ENCODE measurements at regions not wholly inside any gene's neighbourhood (a gene's known extent, or its start where the extent isn't known, plus 50 kb on each side); places are given as distances from the start of the nearest gene placed in this dataset.

- no peak for DNase-seq (ENCODE audit: low read depth)
Measured at GRCh38 chr20:20992686-20993360, 113.3 kb downstream of the LINC00237 start.

DNA sequence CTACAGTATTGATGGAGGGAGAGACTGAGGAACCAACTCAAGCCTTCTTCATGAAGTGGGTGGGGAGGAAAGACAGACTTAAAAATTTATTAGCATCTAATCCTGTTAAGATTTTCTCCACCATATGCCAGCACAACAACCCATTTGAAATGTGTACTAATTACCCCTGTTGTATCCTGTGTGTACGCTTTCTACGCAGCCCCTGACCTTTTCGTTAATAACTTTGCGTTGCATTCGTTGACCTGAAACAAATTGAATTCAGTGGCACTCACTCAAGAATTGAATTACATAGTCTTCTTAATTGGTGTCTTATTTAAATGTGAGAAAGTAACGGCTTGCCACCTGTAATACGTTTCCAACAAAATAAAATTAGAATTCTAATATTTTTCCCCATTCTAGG, 113.9 kb downstream of the LINC00237 start:
- DNase-seq (ENCODE audit: low read depth), result no peak

DNA sequence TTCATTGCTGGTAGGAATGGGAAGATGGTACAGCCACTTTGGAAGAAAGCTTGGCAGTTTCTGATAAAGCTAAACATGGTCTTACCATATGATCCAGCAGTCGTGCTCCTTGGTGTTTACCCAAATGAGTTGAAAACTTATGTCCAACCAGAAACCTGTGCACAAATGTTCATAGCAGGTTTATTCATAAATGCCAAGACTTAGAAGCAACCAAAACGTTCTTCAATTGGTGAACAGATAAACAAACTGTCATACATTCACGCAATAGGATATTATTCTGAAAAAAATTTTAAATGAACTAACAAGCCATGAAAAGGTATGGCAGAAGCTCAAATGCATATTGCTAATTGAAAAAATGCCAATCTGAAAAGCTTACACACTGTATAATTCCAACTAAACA, 117.1 kb downstream of the LINC00237 start:
- DNase-seq (ENCODE audit: low read depth), result no peak

DNA sequence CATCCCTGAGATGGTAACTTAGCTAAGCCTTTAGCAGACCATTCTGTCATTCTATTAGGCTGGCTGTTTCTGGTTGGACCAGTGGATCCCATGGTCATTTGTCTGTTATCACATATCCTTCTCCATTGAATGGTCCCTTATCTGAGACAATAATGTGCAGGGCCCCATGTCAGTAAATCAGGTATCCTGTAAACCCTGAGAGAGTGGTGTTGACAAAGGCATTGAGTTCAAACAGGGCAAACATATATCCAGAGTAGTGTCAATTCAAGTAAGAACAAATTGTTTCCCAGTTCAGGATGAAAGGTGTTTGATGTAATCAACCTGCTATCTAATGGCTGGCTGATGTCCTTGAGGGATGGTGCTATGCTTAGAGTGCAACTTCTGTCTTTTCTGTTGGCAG, 126.2 kb downstream of the LINC00237 start:
- no peak for DNase-seq (ENCODE audit: low read depth)

DNA sequence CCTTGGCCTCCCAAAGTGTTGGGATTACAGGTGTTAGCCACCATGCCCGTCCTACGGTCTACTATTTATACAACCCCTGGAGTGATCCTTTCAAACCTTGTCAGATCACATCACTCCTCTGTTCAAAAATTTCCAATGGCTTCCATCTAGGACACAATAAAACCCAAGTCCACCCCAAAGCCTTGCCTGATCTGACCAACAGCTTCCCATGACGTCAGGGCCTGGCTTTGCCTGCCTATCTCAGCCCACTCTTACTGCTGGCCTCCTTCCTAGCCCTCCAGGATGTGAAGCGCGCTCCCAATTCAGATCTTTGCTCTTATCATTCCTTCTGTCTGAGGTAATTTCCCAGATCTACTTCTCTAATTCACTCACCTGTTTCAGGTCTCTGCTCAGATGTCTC, 128.4 kb downstream of the LINC00237 start:
- no peak for DNase-seq (ENCODE audit: low read depth)

DNA sequence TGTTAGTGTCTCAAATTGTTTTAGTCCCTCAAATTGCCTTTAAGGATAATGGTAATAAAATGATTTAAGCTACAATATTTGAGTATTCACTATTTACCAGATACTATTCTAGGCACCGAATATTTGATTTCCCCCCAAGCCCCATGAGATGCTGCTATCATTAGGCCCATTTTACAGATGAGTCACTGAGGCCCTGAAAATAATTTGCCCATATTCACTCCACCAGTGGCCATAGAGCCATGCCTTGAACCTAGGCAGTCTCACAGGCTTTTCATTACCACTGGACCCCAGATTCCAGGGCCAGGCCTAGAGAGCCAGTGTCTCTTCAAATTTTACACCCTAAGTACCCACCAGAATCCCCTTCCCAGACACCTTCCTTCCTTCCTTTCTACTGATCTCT, 133.7 kb downstream of the LINC00237 start:
- no peak for DNase-seq (ENCODE audit: low read depth)

DNA sequence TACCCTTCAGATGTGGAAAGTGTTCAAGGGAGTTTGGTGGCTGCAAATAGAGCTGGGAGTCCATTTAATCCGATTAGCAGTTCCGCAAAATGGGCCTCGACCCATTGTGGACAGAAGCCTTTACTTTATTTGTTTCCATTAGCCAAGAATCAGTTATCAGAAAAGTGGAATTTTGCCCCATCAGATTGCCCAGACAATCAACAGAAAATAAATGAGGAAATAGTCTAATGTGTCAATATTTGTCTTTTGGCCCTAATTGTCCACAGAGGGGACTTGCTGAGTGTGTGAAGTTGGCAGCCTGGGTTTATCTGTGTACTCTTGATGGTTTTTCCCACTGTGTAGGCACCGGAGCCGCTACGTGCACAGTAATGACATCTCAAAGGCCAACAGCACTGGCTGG, 134.3 kb downstream of the LINC00237 start:
- DNase-seq (ENCODE audit: low read depth), result no peak

GRCh38 chr20:20970841-20971240, 135.3 kb downstream of the LINC00237 start:
- no peak for DNase-seq (ENCODE audit: low read depth)

- no peak for DNase-seq (ENCODE audit: low read depth)
Measured at GRCh38 chr20:20969701-20970280, 136.4 kb downstream of the LINC00237 start.

- DNase-seq (ENCODE audit: low read depth), result no peak
Measured at GRCh38 chr20:20967564-20968184, 138.5 kb downstream of the LINC00237 start.

- no peak for DNase-seq (ENCODE audit: low read depth)
Measured at GRCh38 chr20:20966171-20966570, 140.0 kb downstream of the LINC00237 start.

DNA sequence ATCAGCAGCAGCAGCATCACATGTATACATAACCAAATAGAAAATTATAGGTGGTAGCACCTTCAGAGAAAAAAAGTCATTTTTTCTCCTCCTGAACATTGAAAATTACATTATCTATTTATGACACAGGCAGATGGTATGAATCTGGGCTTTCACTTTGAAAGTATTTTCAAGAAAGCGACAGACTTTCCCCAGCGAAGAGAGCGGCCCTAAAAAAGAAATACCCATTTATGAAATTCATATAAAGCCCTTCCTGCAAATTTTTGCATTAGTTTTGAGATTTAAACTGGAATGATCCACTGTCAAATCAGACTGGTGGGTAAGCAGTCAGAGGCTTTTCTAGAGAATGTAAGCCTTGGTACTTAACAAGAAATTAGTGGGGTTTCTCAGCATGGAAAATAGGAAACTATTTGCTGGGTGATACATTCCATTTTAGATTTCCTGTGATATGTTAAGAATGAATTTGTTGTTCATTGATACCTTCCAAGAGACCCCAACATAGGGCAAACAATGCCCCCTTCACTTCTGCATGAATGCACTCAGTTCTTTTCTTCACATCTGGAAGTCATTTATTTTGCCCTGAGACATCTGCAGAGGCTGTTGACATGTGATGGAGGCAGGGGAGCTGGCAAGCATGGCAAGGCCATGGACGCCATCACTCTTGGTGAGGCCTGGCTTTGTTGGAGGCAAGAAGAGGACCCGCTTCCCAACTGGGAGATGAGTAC, 147.0 kb downstream of the LINC00237 start:
- DNase-seq (ENCODE audit: low read depth), result no peak

- DNase-seq (ENCODE audit: low read depth), result no peak
Measured at GRCh38 chr20:20956513-20956931, 149.6 kb downstream of the LINC00237 start.

- no peak for DNase-seq (ENCODE audit: low read depth)
Measured at GRCh38 chr20:20955892-20956291, 150.3 kb downstream of the LINC00237 start.

DNA sequence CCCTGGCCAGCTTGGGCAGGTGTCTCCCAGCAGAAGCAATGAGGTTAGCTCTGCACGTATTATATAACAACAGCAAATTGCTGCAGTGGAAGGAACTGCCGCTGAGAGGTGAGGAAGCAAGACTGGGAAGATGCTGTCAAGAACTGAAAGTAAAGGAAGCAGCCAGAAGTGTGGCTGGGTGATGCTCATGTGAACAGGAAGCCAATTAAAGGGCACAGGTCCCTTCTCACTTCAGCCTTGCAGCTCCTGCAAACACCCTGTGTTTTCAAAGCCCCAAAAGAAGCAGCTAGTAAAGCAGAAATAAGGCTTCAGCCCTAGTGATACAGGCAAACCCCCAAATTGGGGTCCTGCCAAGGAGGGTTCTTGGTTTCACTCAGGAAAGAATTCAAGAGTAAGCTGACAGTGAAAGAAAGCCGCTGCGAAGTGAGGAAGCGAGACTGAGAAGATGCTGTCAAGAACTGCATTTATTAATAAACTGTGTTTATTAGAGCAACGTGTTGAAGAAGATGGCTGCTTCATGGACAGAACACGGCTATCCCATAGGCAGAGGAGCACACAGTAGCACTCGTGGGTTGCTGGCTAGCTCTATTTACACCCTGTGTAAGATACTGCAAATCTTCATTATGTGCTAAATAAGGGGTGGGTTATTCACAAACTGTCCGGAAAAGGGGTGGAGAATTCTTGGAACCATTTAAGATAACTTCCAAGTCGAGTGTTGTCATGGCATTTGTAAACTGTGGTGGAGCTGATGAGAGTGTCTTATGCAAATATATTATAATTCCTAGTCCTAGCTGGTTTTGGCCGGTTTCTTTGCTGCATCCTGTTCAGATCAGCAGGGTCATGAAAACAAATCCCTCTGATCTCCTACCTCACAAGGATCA, 152.2 kb downstream of the LINC00237 start:
- no peak for DNase-seq (ENCODE audit: low read depth)

DNA sequence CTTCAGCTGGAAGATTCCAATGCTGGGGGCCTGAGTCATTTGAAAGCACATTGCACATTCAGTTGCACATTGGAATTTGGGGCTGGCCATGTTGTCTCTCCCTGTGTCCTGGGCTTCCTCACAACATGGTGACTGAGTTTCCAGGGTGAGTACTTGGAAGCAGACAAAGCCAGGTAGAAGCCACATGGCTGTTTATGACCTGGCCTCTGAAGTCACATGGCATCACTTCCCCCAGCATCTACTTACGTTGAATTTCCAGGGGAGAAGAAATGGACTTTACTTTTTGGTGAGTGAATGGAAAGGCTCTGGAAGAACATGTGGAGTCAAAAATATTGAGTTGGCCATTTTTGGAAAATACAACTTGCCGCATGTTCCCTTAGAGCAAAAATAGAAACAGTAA, 155.5 kb downstream of the LINC00237 start:
- DNase-seq (ENCODE audit: low read depth), result no peak

GRCh38 chr20:20946122-20946759, 159.9 kb downstream of the LINC00237 start:
- DNase-seq (ENCODE audit: low read depth), result no peak

DNA sequence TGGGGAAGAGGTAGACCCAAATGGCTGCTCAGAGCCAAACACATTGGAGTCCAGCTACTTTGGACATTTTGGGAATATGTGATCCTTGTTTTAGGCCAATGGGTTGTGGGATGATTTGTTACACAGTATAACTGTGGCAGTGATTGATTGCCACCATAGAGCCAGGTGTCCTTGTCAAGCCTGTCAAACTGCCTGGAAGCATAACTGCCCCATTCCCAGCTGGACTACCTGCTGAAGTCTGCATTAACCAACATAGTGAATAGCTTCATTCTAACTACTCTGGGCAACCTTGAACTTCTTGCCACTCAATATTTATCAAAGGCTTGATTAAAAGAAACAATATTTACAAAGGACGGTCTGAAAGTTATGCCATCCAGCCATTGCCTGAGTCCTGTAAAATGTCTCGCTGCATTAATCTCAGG, 164.7 kb downstream of the LINC00237 start:
- no peak for DNase-seq (ENCODE audit: low read depth)

GRCh38 chr20:20939006-20939405, 167.2 kb downstream of the LINC00237 start:
- DNase-seq (ENCODE audit: low read depth), result no peak

DNA sequence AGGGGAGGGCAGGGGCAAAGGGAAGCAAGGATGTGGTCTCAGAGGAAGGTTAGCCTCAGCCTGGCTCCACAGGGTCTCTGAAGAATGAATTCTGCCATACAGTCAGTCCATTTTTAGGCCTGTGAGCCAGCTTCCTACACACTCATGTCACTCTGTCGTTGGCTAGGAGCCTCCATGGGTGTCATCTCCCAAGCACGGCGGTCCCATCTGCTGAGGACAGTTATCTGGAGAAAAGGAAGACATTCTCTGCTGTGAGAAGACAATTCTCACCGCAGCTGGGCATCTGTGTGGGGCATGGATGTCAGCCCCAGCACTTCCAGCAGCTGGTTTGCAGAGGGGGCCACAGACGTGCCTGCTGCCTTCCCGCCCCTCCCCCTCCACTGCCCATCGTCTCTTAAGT, 167.6 kb downstream of the LINC00237 start:
- DNase-seq (ENCODE audit: low read depth), result no peak

- no peak for DNase-seq (ENCODE audit: low read depth)
Measured at GRCh38 chr20:20938131-20938530, 168.0 kb downstream of the LINC00237 start.
